ENCODE measurements at regions not wholly inside any gene's neighbourhood (a gene's known extent, or its start where the extent isn't known, plus 50 kb on each side); places are given as distances from the start of the nearest gene placed in this dataset.
A peak's percentile ranks its signal among the peaks of the same experiment; 100 is the strongest.

DNA sequence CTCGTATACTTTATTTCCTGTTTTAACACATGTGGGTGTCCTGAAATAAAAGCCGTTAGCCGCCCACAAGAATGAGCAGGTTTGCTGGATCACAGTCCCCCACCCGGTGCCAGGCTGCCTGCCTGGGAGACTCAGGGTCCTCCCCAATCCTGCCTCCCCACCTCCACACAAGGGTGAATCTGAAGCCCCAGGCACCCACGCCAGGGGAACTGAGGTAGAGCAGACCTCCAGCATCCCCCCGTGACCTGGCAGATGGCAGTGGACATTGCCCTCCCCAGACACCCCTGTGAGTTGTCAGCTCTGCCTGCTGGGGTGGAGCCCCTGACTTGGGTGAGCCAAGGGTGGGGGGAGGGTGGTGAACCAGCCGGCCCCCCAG is 114.8 kb downstream of the METRNL start:
- TF ChIP-seq POLR2A (IDR thresholded peaks at IDR 0.05; ENCODE audit: extremely low read depth, insufficient read length) (no peak), MYC (IDR thresholded peaks at IDR 0.05; ENCODE audit: low read depth, low read length) (no peak)
- TF ChIP-seq, protein P1, sequence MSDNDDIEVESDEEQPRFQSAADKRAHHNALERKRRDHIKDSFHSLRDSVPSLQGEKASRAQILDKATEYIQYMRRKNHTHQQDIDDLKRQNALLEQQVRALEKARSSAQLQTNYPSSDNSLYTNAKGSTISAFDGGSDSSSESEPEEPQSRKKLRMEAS (IDR thresholded peaks at IDR 0.05; ENCODE audit: low read depth, low read length) = no peak
- TF ChIP-seq, protein P2, sequence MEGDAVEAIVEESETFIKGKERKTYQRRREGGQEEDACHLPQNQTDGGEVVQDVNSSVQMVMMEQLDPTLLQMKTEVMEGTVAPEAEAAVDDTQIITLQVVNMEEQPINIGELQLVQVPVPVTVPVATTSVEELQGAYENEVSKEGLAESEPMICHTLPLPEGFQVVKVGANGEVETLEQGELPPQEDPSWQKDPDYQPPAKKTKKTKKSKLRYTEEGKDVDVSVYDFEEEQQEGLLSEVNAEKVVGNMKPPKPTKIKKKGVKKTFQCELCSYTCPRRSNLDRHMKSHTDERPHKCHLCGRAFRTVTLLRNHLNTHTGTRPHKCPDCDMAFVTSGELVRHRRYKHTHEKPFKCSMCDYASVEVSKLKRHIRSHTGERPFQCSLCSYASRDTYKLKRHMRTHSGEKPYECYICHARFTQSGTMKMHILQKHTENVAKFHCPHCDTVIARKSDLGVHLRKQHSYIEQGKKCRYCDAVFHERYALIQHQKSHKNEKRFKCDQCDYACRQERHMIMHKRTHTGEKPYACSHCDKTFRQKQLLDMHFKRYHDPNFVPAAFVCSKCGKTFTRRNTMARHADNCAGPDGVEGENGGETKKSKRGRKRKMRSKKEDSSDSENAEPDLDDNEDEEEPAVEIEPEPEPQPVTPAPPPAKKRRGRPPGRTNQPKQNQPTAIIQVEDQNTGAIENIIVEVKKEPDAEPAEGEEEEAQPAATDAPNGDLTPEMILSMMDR (IDR thresholded peaks at IDR 0.05; ENCODE audit: low read depth, low read length) = no peak
- no peak for DNase-seq (ENCODE audit: low read depth)
- no peak overlapping the region for H3K4me3 ChIP-seq (ENCODE audit: low read depth, low read length)

DNA sequence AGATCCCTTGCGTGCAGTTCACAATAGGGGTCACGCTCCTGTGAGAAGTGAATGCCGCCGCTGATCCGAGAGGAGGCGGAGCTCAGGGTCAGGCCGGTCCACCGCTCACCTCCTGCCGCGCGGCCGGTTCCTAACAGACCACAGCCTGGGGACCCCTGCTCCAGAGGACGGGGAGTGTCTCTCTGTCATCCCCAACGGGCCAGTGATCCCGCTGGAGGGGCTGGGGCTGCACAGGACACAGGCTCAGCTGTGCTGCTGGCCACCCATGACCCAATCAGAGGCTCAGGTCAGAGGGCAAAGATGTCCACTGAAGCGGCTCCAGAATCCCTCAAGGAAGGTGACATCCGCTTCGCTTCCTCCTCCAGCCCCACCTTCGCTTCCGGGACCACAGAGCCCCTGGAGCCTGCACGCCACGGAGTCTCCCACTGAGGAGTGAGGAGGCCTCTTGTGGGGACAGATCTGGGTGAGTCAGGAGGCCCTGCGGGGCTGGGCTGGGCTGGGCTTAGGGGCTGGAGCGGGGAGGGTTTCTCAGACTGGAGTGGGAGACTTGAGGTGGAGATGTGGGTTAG is 115.4 kb downstream of the METRNL start:
- peak; percentile 60 for DNase-seq (ENCODE audit: low read depth)
- H3K4me3 ChIP-seq (ENCODE audit: low read depth, low read length) = no peak overlapping the region
- TF ChIP-seq POLR2A (IDR thresholded peaks at IDR 0.05; ENCODE audit: extremely low read depth, insufficient read length) (no peak), MYC (IDR thresholded peaks at IDR 0.05; ENCODE audit: low read depth, low read length) (no peak)
- TF ChIP-seq, protein P1 (IDR thresholded peaks at IDR 0.05; ENCODE audit: low read depth, low read length) = no peak
- TF ChIP-seq, protein P2 (IDR thresholded peaks at IDR 0.05; ENCODE audit: low read depth, low read length) = no peak

DNA sequence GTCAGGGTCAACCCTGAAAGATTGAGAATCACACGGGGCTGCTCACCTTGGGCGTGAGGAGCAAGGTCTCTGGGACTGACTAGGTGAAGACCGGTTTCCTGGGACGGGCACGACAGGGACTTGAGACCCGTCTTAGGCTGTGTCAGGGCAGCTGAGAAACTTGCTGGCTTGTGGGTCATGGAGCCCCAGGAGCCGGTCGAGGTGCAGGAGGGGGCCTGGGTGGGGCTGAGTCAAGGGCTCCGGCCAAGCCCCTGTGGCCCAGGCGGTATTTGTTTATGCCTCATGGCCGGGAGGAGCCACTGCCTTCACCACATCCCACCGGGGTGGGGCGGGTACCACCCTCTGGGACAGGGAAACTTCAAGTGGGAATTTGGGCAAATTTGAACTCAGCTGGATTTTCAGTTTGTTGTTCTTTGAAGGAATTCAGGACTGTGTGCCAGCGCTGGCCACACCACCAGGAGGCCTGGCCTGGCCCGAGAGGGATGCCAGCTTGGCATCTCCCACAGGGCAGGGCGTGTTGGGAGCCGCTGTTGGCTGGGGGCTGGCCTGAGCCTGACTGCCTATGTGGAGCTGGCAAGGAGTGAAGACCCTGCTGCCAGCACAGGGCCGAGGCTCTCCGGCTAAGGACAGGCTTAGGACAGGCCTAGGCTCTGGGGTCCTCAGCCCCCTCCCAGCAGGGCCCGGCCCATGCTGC is 116.1 kb downstream of the METRNL start:
- TF ChIP-seq, protein P2 (IDR thresholded peaks at IDR 0.05; ENCODE audit: low read depth, low read length) = no peak
- TF ChIP-seq MYC (IDR thresholded peaks at IDR 0.05; ENCODE audit: low read depth, low read length) = no peak
- TF ChIP-seq, protein P1 (IDR thresholded peaks at IDR 0.05; ENCODE audit: low read depth, low read length) = no peak
- TF ChIP-seq POLR2A (IDR thresholded peaks at IDR 0.05; ENCODE audit: extremely low read depth, insufficient read length) = no peak
- DNase-seq (ENCODE audit: low read depth) = peak; percentile 14
- H3K4me3 ChIP-seq (ENCODE audit: low read depth, low read length) = no peak overlapping the region

DNA sequence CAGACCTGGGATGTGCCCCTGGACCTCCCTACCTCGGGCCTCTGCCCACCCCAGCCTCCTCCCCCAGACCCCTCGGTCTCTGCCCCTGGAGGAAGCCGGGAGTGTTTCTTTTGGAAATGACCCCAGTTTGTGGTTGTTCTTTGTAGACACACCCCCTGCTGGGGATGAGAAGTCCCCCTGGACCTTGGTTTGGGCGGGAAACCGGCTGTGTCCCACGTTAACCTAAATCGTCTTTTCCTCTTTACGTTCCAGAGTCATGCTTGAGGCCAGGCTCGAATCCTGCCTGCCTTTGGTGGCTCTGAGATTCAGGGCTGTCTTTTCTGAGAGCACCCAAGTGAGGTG is 116.6 kb downstream of the METRNL start:
- DNase-seq (ENCODE audit: low read depth) = peak; percentile 72
- TF ChIP-seq POLR2A (IDR thresholded peaks at IDR 0.05; ENCODE audit: extremely low read depth, insufficient read length) (no peak), MYC (IDR thresholded peaks at IDR 0.05; ENCODE audit: low read depth, low read length) (no peak)
- TF ChIP-seq, protein P2 (IDR thresholded peaks at IDR 0.05; ENCODE audit: low read depth, low read length) = no peak
- TF ChIP-seq, protein P1 (IDR thresholded peaks at IDR 0.05; ENCODE audit: low read depth, low read length) = no peak
- H3K4me3 ChIP-seq (ENCODE audit: low read depth, low read length) = no peak overlapping the region

DNA sequence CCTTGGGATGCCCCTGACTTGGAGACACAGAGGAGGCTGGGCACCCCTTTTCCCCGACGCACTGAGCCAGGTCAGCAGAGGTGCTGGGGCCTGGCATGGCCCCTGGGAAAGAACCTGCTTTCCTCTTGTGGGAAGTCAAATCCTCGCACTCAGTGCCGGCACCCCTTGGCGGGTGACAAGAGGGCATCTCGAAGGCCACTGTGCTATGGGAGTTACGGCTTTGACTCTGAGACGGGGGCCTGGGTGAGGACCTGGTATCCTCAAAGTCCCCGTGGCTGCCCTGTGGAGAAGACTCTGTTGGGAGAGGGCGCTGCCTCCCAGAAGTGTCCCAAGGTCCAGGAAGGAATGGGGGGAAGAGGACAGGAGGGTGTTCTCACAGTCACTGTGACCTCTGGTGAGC is 117.0 kb downstream of the METRNL start:
- H3K4me3 ChIP-seq (ENCODE audit: low read depth, low read length) = no peak overlapping the region
- TF ChIP-seq MYC (IDR thresholded peaks at IDR 0.05; ENCODE audit: low read depth, low read length) = no peak
- TF ChIP-seq, protein P1 (IDR thresholded peaks at IDR 0.05; ENCODE audit: low read depth, low read length) = no peak
- TF ChIP-seq, protein P2 (IDR thresholded peaks at IDR 0.05; ENCODE audit: low read depth, low read length) = no peak
- no peak for TF ChIP-seq POLR2A (IDR thresholded peaks at IDR 0.05; ENCODE audit: extremely low read depth, insufficient read length)
- no peak for DNase-seq (ENCODE audit: low read depth)
